SU-DHL-6 (cell line): ENCODE measurements at regions not wholly inside any gene's neighbourhood (a gene's known extent, or its start where the extent isn't known, plus 50 kb on each side); places are given as distances from the start of the nearest gene placed in this dataset.

ENCODE experiments used
- H2AFZ ChIP-seq: fragments of 200-600 bp; sonication (generic); 2 replicates; pipeline ENCODE4 v1.6.1; 2014; ENCODE audit warnings: low read depth, mild to moderate bottlenecking, moderate library complexity, mixed read lengths, antibody characterized with exemption, low read length; ENCODE audit not compliant: severe bottlenecking
- H3F3A ChIP-seq: fragments of 200-600 bp; shearing (Covaris generic); 2 replicates; pipeline ENCODE4 v1.6.0; 2016; ENCODE audit warnings: antibody characterized with exemption, mild to moderate bottlenecking; ENCODE audit not compliant: insufficient read depth
- H3K27ac ChIP-seq: fragments of 200-600 bp; sonication (generic); 2 replicates; pipeline ENCODE4 v1.5.1; 2016; ENCODE audit warnings: low read depth, mild to moderate bottlenecking, low read length, moderate library complexity, mixed read lengths
- H3K27me3 ChIP-seq: fragments of 200-600 bp; sonication (generic), shearing (Covaris generic); 2 replicates; pipeline ENCODE4 v1.6.0; 2014; ENCODE audit warnings: mild to moderate bottlenecking, low read length
- H3K36me3 ChIP-seq: fragments of 200-600 bp; sonication (generic); 2 replicates; pipeline ENCODE4 v1.6.1; 2014; ENCODE audit warnings: mild to moderate bottlenecking, low read length, mixed read lengths
- H3K4me2 ChIP-seq: fragments of 300-600, 200-600 bp; shearing (Covaris generic), sonication (generic); 2 replicates; pipeline ENCODE4 v1.6.0; 2014; ENCODE audit warnings: low read length, low read depth, mild to moderate bottlenecking; ENCODE audit not compliant: poor library complexity, severe bottlenecking
- H3K4me3 ChIP-seq: fragments of 200-600 bp; sonication (generic); 2 replicates; pipeline ENCODE4 v1.5.1; 2014; ENCODE audit warnings: antibody characterized with exemption, low read length, mild to moderate bottlenecking, mixed read lengths; ENCODE audit not compliant: insufficient read depth, poor library complexity, severe bottlenecking
- H3K79me2 ChIP-seq: fragments of 200-600 bp; sonication (generic); 2 replicates; pipeline ENCODE4 v1.6.1; 2014; ENCODE audit warnings: mild to moderate bottlenecking, low read length, moderate library complexity; ENCODE audit not compliant: insufficient read depth
- H3K9ac ChIP-seq: fragments of 200-600 bp; sonication (generic); 2 replicates; pipeline ENCODE4 v1.7.0; 2014; ENCODE audit warnings: mild to moderate bottlenecking, low read length
- H3K9me2 ChIP-seq: fragments of 200-600 bp; sonication (generic); replicated peaks from 2 replicates; pipeline ENCODE4 v1.6.1; 2014; ENCODE audit warnings: low read length; ENCODE audit not compliant: insufficient read depth
- H3K9me3 ChIP-seq: fragments of 200-600 bp; sonication (generic); 2 replicates; pipeline ENCODE4 v1.6.1; 2014; ENCODE audit warnings: low read length, mixed read lengths; ENCODE audit not compliant: insufficient read depth
- H4K20me1 ChIP-seq: fragments of 200-600 bp; sonication (generic); 2 replicates; pipeline ENCODE4 v1.6.1; 2014; ENCODE audit warnings: low read depth, mild to moderate bottlenecking, antibody characterized with exemption, low read length, moderate library complexity, mixed read lengths
- CTCF ChIP-seq: fragments of 200-600 bp; sonication (generic); IDR thresholded peaks from one replicate; pipeline ENCODE4 v1.5.1; 2017; ENCODE audit warnings: antibody characterized with exemption, mild to moderate bottlenecking, low read length, moderate library complexity; ENCODE audit not compliant: insufficient read depth, poor library complexity, severe bottlenecking
- EZH2phosphoT487 ChIP-seq: fragments of 200-600 bp; sonication (generic), shearing (Covaris generic); conservative IDR thresholded peaks from 2 replicates; pipeline ENCODE4 v1.6.1; 2018; ENCODE audit warnings: mild to moderate bottlenecking, antibody characterized with exemption, low read length, moderate library complexity, mixed read lengths

- no peak overlapping the region for H3K4me3 ChIP-seq
- no peaks in the 10 kb centered on the region for H3K79me2 ChIP-seq
- H3K36me3 ChIP-seq: no peaks in the 10 kb centered on the region
- no peaks in the 10 kb centered on the region for H3K9me3 ChIP-seq
- H3F3A ChIP-seq: peaks cover 37% of the 10 kb centered on the region
- no peak for TF ChIP-seq CTCF
- no peak for TF ChIP-seq EZH2phosphoT487
- H3K4me2 ChIP-seq: peak overlapping the region; percentile 63
- H3K27ac ChIP-seq: peak overlapping the region; percentile 68
- H3K9me2 ChIP-seq: no peaks in the 10 kb centered on the region
- H2AFZ ChIP-seq: peak overlapping the region; percentile 70
- H3K9ac ChIP-seq: peak overlapping the region; percentile 45
- no peaks in the 10 kb centered on the region for H3K27me3 ChIP-seq
- H4K20me1 ChIP-seq: no peaks in the 10 kb centered on the region
These were observed 104.1 kb upstream of the TRIB2 start for GRCh38 chr2:12612671-12613070.

DNA sequence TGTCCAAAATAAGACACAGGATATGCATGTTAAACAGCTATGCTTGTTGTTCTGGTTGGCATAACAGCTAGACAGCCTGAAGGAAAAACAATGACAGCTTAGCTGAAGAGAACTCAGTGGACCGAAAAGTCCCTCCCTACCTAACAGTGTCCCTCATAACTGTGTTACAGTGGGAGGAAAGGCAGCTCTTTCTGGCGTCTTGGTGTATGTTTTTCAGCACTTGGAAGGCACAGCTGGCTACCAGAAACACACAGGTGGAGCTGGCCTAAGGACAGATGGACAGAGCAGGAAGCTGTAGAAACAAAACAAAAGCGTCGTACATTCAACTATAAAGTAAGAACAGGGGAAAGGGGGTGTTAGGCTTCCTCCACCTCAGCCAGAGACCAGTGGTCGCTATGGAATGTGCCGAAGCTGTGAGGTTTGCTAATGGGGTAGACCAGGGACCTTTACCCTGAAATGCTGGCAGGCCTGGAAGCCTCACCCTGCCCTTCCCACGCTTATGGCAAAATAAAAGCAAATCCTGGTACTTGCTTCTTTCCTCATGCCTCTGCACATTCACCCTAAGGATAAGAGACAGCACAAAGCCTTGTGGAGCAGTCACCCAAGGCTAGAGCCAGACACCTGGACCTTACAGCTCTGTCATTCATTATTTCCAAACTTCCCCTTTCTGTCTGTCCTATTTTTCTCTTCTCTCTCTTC, 103.5 kb upstream of the TRIB2 start:
- H3K9ac ChIP-seq: peak overlapping the region; percentile 45
- H3K4me2 ChIP-seq: peak overlapping the region; percentile 63
- peak overlapping the region; percentile 37 for H3K4me3 ChIP-seq
- H2AFZ ChIP-seq: peak overlapping the region; percentile 70
- TF ChIP-seq EZH2phosphoT487 (no peak), CTCF (no peak)
- no peaks in the 10 kb centered on the region for H4K20me1 ChIP-seq
- no peaks in the 10 kb centered on the region for H3K27me3 ChIP-seq
- H3K9me2 ChIP-seq: no peaks in the 10 kb centered on the region
- H3K36me3 ChIP-seq: no peaks in the 10 kb centered on the region
- H3K27ac ChIP-seq: peak overlapping the region; percentile 68
- peaks cover 37% of the 10 kb centered on the region for H3F3A ChIP-seq
- no peaks in the 10 kb centered on the region for H3K79me2 ChIP-seq
- no peaks in the 10 kb centered on the region for H3K9me3 ChIP-seq

- no peaks in the 10 kb centered on the region for H4K20me1 ChIP-seq
- H3K9ac ChIP-seq: no peak overlapping the region
- peaks cover 33% of the 10 kb centered on the region; the same call in 1 of the 2 replicates for H3F3A ChIP-seq
- no peak for TF ChIP-seq CTCF
- TF ChIP-seq EZH2phosphoT487: no peak
- H3K27ac ChIP-seq: no peak overlapping the region
- H3K9me2 ChIP-seq: no peaks in the 10 kb centered on the region
- no peaks in the 10 kb centered on the region for H3K9me3 ChIP-seq
- H3K4me2 ChIP-seq: no peak overlapping the region
- H3K4me3 ChIP-seq: no peak overlapping the region
- no peaks in the 10 kb centered on the region for H3K27me3 ChIP-seq
- no peak overlapping the region for H2AFZ ChIP-seq
- no peaks in the 10 kb centered on the region for H3K36me3 ChIP-seq
- H3K79me2 ChIP-seq: no peaks in the 10 kb centered on the region
These were observed 101.2 kb upstream of the TRIB2 start for GRCh38 chr2:12615509-12615908.
